H1 (cell line): ENCODE measurements at regions not wholly inside any gene's neighbourhood (a gene's known extent, or its start where the extent isn't known, plus 50 kb on each side); places are given as distances from the start of the nearest gene placed in this dataset.

Experiments used
- CTCF ChIA-PET: fragments of 300-600 bp; sonication (Branson Sonifier 250); formaldehyde crosslinking; loops from one replicate; lab custom pipeline; 2021; ENCODE audit not compliant: partially characterized antibody; lab: Charles Lee
- POLR2A ChIA-PET: fragments of 300-600 bp; sonication (Branson Sonifier 250); formaldehyde crosslinking; loops from one replicate; lab custom pipeline; 2021; ENCODE audit warnings: inconsistent platforms; ENCODE audit not compliant: partially characterized antibody; lab: Charles Lee
- DNase-seq, 2 experiments: peaks; one replicate each; pipeline versions ENCODE4 v3.0.0 to v3.0.0-alpha.2; 2010 to 2022; ENCODE audit warnings: low spot score in 2 of 2, low read depth in 1 of 2, mixed read lengths in 1 of 2
- FAIRE-seq: peaks from 2 replicates; lab custom pipeline; 2011; peaks lifted over from hg19 to GRCh38; lab: Jason Lieb, UNC
- H2AFZ ChIP-seq: 2 replicates; pipeline ENCODE4 v1.8.1; 2012; ENCODE audit warnings: low read length, inconsistent platforms
- H2AK5ac ChIP-seq: 2 replicates; pipeline ENCODE4 v1.6.1; 2013; ENCODE audit warnings: low read depth, low read length
- H2BK120ac ChIP-seq: replicated peaks from 2 replicates; pipeline ENCODE3; 2013; ENCODE audit warnings: low read depth, low read length, inconsistent platforms
- H2BK12ac ChIP-seq: 2 replicates; pipeline ENCODE4 v1.6.1; 2013; ENCODE audit warnings: low read depth, low read length
- H2BK15ac ChIP-seq: 2 replicates; pipeline ENCODE4 v1.6.1; 2013; ENCODE audit warnings: low read length
- H2BK20ac ChIP-seq: 2 replicates; pipeline ENCODE4 v1.6.1; 2013; ENCODE audit warnings: low read length
- H2BK5ac ChIP-seq: 2 replicates; pipeline ENCODE4 v1.6.1; 2013; ENCODE audit warnings: low read depth, low read length
- H3K14ac ChIP-seq: 2 replicates; pipeline ENCODE4 v1.6.1; 2013; ENCODE audit warnings: inconsistent platforms; ENCODE audit not compliant: insufficient read length
- H3K18ac ChIP-seq: 2 replicates; pipeline ENCODE4 v1.6.1; 2013; ENCODE audit warnings: low read length; ENCODE audit errors: extremely low read depth
- H3K23ac ChIP-seq: 2 replicates; pipeline ENCODE4 v1.6.1; 2013; ENCODE audit warnings: inconsistent platforms; ENCODE audit not compliant: insufficient read length
- H3K23me2 ChIP-seq: 2 replicates; pipeline ENCODE4 v1.6.1; 2013; ENCODE audit warnings: low read depth, low read length
- H3K27ac ChIP-seq: 2 replicates; pipeline ENCODE4 v1.6.1; 2011; ENCODE audit warnings: low read depth, low read length, inconsistent platforms
- H3K27me3 ChIP-seq, 4 experiments: replicated peaks in 1 of 4; 1 replicate in 1 of 4; 2 replicates in 3 of 4; pipeline versions ENCODE4 v1.6.1 to v1.8.1; 2011 to 2013; ENCODE audit warnings: low read length in 3 of 4, mild to moderate bottlenecking in 3 of 4, inconsistent platforms in 2 of 4, mixed read lengths in 2 of 4, moderate library complexity in 1 of 4; ENCODE audit not compliant: control insufficient read depth in 3 of 4, insufficient read depth in 3 of 4; ENCODE audit errors: extremely low read depth in 1 of 4
- H3K36me3 ChIP-seq, 4 experiments: 2 replicates each; pipeline versions ENCODE4 v1.6.1 to v1.8.1; 2011 to 2013; ENCODE audit warnings: mild to moderate bottlenecking in 4 of 4, low read length in 3 of 4, moderate library complexity in 2 of 4, control low read depth in 1 of 4, inconsistent platforms in 1 of 4; ENCODE audit not compliant: insufficient read depth in 4 of 4, control insufficient read depth in 2 of 4
- H3K4ac ChIP-seq: replicated peaks from 2 replicates; pipeline ENCODE3; 2013; ENCODE audit warnings: low read length, low read depth, mixed read lengths, inconsistent platforms; ENCODE audit not compliant: insufficient read length
- H3K4me1 ChIP-seq, 4 experiments: replicated peaks in 1 of 4; 1 replicate in 1 of 4; 2 replicates in 3 of 4; pipeline versions ENCODE4 v1.6.1 to v1.8.1; 2011 to 2013; ENCODE audit warnings: low read length in 3 of 4, inconsistent platforms in 2 of 4, mixed read lengths in 1 of 4; ENCODE audit not compliant: insufficient read depth in 4 of 4, control insufficient read depth in 3 of 4
- H3K4me2 ChIP-seq, 2 experiments: 2 replicates each; pipeline versions ENCODE4 v1.6.1 to v1.8.1; 2011 to 2013; ENCODE audit warnings: low read depth in 2 of 2, low read length in 2 of 2, control low read depth in 1 of 2, inconsistent platforms in 1 of 2, mild to moderate bottlenecking in 1 of 2; ENCODE audit not compliant: insufficient read depth in 1 of 2
- H3K4me3 ChIP-seq, 4 experiments: fragments of 200-600, 300-600 bp in 1 of 4; sonication (generic), shearing (Covaris generic), sonication (Bioruptor Twin) in 1 of 4; 2 replicates each; pipeline versions ENCODE4 v1.5.1 to v1.8.1; 2011 to 2016; ENCODE audit warnings: low read length in 4 of 4, low read depth in 3 of 4, control low read depth in 2 of 4, inconsistent platforms in 2 of 4, mild to moderate bottlenecking in 2 of 4, mixed read lengths in 1 of 4, moderate library complexity in 1 of 4; ENCODE audit not compliant: insufficient read depth in 2 of 4; ENCODE audit errors: extremely low read depth in 1 of 4
- H3K56ac ChIP-seq: replicated peaks from 2 replicates; pipeline ENCODE3; 2013; ENCODE audit warnings: low read depth, mild to moderate bottlenecking, mixed read lengths, low read length, inconsistent platforms; ENCODE audit not compliant: insufficient read length
- H3K79me1 ChIP-seq: 2 replicates; pipeline ENCODE4 v1.6.1; 2013; ENCODE audit warnings: low read depth, low read length, control low read depth
- H3K79me2 ChIP-seq, 2 experiments: 2 replicates each; pipeline versions ENCODE4 v1.6.1 to v1.8.1; 2012 to 2013; ENCODE audit warnings: low read length in 2 of 2, mild to moderate bottlenecking in 2 of 2, inconsistent platforms in 1 of 2; ENCODE audit not compliant: insufficient read depth in 2 of 2, control insufficient read depth in 1 of 2
- H3K9ac ChIP-seq, 4 experiments: replicated peaks in 1 of 4; 1 replicate in 1 of 4; 2 replicates in 3 of 4; pipeline versions ENCODE4 v1.6.1 to v1.8.1; 2011 to 2013; ENCODE audit warnings: low read depth in 3 of 4, low read length in 3 of 4, control low read depth in 2 of 4, mild to moderate bottlenecking in 2 of 4, moderate library complexity in 2 of 4, inconsistent platforms in 1 of 4; ENCODE audit errors: extremely low read depth in 1 of 4
- H3K9me3 ChIP-seq, 2 experiments: 2 replicates each; pipeline versions ENCODE4 v1.6.1 to v1.8.1; 2012 to 2013; ENCODE audit warnings: mild to moderate bottlenecking in 2 of 2, moderate library complexity in 2 of 2, control low read depth in 1 of 2, inconsistent platforms in 1 of 2, low read depth in 1 of 2, low read length in 1 of 2, mixed read lengths in 1 of 2; ENCODE audit not compliant: insufficient read depth in 2 of 2
- H4K20me1 ChIP-seq, 2 experiments: replicated peaks in 1 of 2; 2 replicates each; pipeline versions ENCODE3 to v1.8.1; 2011 to 2013; ENCODE audit warnings: inconsistent platforms in 2 of 2, low read length in 2 of 2, mild to moderate bottlenecking in 1 of 2; ENCODE audit not compliant: insufficient read depth in 2 of 2, control insufficient read depth in 1 of 2
- H4K5ac ChIP-seq: 2 replicates; pipeline ENCODE4 v1.6.1; 2013; ENCODE audit warnings: low read length, low read depth, mixed read lengths, inconsistent platforms; ENCODE audit not compliant: insufficient read length
- H4K8ac ChIP-seq: 2 replicates; pipeline ENCODE4 v1.8.0; 2013; ENCODE audit warnings: mild to moderate bottlenecking, moderate library complexity, low read length, inconsistent platforms; ENCODE audit not compliant: insufficient read depth; ENCODE audit errors: extremely low read depth
- H4K91ac ChIP-seq: replicated peaks from 2 replicates; pipeline ENCODE3; 2013; ENCODE audit warnings: low read length, mixed read lengths, inconsistent platforms; ENCODE audit not compliant: insufficient read length
- GABPA ChIP-seq: IDR thresholded peaks from 2 replicates; pipeline ENCODE4 v1.6.1; 2011; ENCODE audit warnings: mild to moderate bottlenecking, low read length, moderate library complexity, borderline replicate concordance; ENCODE audit not compliant: insufficient read depth
- WGBS, 2 experiments: shearing (Covaris generic) in 1 of 2; methylation state at CpG; one replicate each; pipeline versions ENCODE4 v1.1.6 to v1.1.7; 2013 to 2015; ENCODE audit warnings: low lambda C conversion rate in 2 of 2, mixed read lengths in 2 of 2, inconsistent platforms in 1 of 2, low coverage in 1 of 2, missing lambda C conversion rate in 1 of 2; ENCODE audit not compliant: insufficient replicate concordance in 2 of 2, insufficient coverage in 1 of 2, insufficient read length in 1 of 2; ENCODE audit errors: extremely low coverage in 1 of 2, missing lambda C conversion rate in 1 of 2; 5-methylcytosine and 5-hydroxymethylcytosine counted together

- Histone ChIP-seq H3K18ac (no peak overlapping the region), H3K79me1 (no peaks in the 10 kb centered on the region), H4K91ac (no peak overlapping the region), H2BK120ac (no peak overlapping the region), H3K23me2 (no peaks in the 10 kb centered on the region), H2BK5ac (no peak overlapping the region), H3K4me2 (no peak overlapping the region), H3K9me3 (no peaks in the 10 kb centered on the region), H3K23ac (no peak overlapping the region), H3K14ac (no peak overlapping the region), H2BK12ac (no peak overlapping the region), H4K5ac (no peak overlapping the region), H4K8ac (no peak overlapping the region), H2BK15ac (no peak overlapping the region), H3K27me3 (no peaks in the 10 kb centered on the region), H3K4me3 (no peak overlapping the region), H3K4ac (no peak overlapping the region), H4K20me1 (no peaks in the 10 kb centered on the region), H3K27ac (no peak overlapping the region), H2AK5ac (no peak overlapping the region), H3K56ac (no peak overlapping the region), H3K79me2 (no peaks in the 10 kb centered on the region), H3K4me1 (no peaks in the 10 kb centered on the region), H2BK20ac (no peak overlapping the region), H3K36me3 (no peaks in the 10 kb centered on the region), H3K9ac (no peak overlapping the region), H2AFZ (0 out of 2 replicates have a peak overlapping the region, but pooled peaks have one; percentile 76)
- WGBS, 2 experiments, result 86% methylated on average over 1 of the region's 1 CpG; no CpG with 5 or more reads in 1 of the 2 experiments
- DNase-seq, result no peak
- ChIA-PET CTCF (interaction anchor here (1.3 to 1.4 kb wide), 3 partner anchors 25 to 118 kb away, joined by 3 to 6 read pairs (median 3); no protein-coding TSS in a partner anchor), POLR2A (no interaction called here)
- no peak for FAIRE-seq
- TF ChIP-seq GABPA, result no peak
These were observed 68.3 kb upstream of the COL8A1 start for GRCh38 chr3:99570061-99570460.
